ENCODE measurements at regions not wholly inside any gene's neighbourhood (a gene's known extent, or its start where the extent isn't known, plus 50 kb on each side); places are given as distances from the start of the nearest gene placed in this dataset.

GRCh38 chr22:49638001-49638400 is 189.7 kb downstream of the BRD1 start:
- no peak for DNase-seq

GRCh38 chr22:49637255-49637760 is 190.4 kb downstream of the BRD1 start:
- DNase-seq, result no peak

GRCh38 chr22:49636649-49637048 is 191.0 kb downstream of the BRD1 start:
- DNase-seq, result no peak

- DNase-seq, result no peak
Measured at GRCh38 chr22:49636214-49636613, 191.5 kb downstream of the BRD1 start.

- no peak for DNase-seq
Measured at GRCh38 chr22:49634006-49634772, 193.5 kb downstream of the BRD1 start.

- no peak for DNase-seq
Measured at GRCh38 chr22:49633010-49633324, 194.7 kb downstream of the BRD1 start.

GRCh38 chr22:49632199-49633009 is 195.3 kb downstream of the BRD1 start:
- peak; percentile 32 for DNase-seq

- DNase-seq, result no peak
Measured at GRCh38 chr22:49630448-49630946, 197.2 kb downstream of the BRD1 start.

GRCh38 chr22:49629586-49630447 is 197.9 kb downstream of the BRD1 start:
- no peak for DNase-seq

- no peak for DNase-seq
Measured at GRCh38 chr22:49629261-49629570, 198.5 kb downstream of the BRD1 start.

GRCh38 chr22:49628391-49629260 is 199.0 kb downstream of the BRD1 start:
- DNase-seq, result no peak

GRCh38 chr22:49627217-49628181 is 200.2 kb downstream of the BRD1 start:
- DNase-seq, result no peak

GRCh38 chr22:49626361-49627216 is 201.1 kb downstream of the BRD1 start:
- DNase-seq, result no peak

- DNase-seq, result no peak
Measured at GRCh38 chr22:49624421-49625177, 203.1 kb downstream of the BRD1 start.

GRCh38 chr22:49623715-49624114 is 204.0 kb downstream of the BRD1 start:
- DNase-seq, result no peak

- DNase-seq, result no peak
Measured at GRCh38 chr22:49623176-49623575, 204.5 kb downstream of the BRD1 start.

GRCh38 chr22:49622241-49623105 is 205.2 kb downstream of the BRD1 start:
- DNase-seq, result no peak

- no peak for DNase-seq
Measured at GRCh38 chr22:49621601-49622210, 206.0 kb downstream of the BRD1 start.
